H1 (cell line): ENCODE measurements at regions not wholly inside any gene's neighbourhood (a gene's known extent, or its start where the extent isn't known, plus 50 kb on each side); places are given as distances from the start of the nearest gene placed in this dataset.

Source experiments
- CTCF ChIP-seq, 3 experiments: IDR thresholded peaks; 1 replicate in 2 of 3; 2 replicates in 1 of 3; pipeline versions ENCODE4 v1.5.1 to v1.6.1; 2011; ENCODE audit warnings: low read length in 3 of 3, mild to moderate bottlenecking in 3 of 3, inconsistent platforms in 2 of 3, low read depth in 1 of 3, moderate library complexity in 1 of 3; ENCODE audit not compliant: insufficient read depth in 1 of 3; ENCODE audit errors: control extremely low read depth in 1 of 3
- GABPA ChIP-seq: IDR thresholded peaks from 2 replicates; pipeline ENCODE4 v1.6.1; 2011; ENCODE audit warnings: mild to moderate bottlenecking, low read length, moderate library complexity, borderline replicate concordance; ENCODE audit not compliant: insufficient read depth
- GTF2F1 ChIP-seq: IDR thresholded peaks from 2 replicates; pipeline ENCODE4 v1.6.1; 2012; ENCODE audit warnings: low read depth, low read length, improper control_type of control experiment, borderline replicate concordance

- TF ChIP-seq GTF2F1, result no peak
- TF ChIP-seq CTCF (IDR thresholded peaks at IDR 0.05; ENCODE audit: control extremely low read depth in 1 of 3, insufficient read depth in 1 of 3, low read depth in 1 of 3, low read length in 3 of 3), result peak; percentile 16 to 43 (median 32); a peak in 3 of 4 replicates
- TF ChIP-seq GABPA, result no peak
Observed at GRCh38 chr10:93206652-93207051, 133.0 kb downstream of the CYP26A1 start.
